ENCODE measurements at regions not wholly inside any gene's neighbourhood (a gene's known extent, or its start where the extent isn't known, plus 50 kb on each side); places are given as distances from the start of the nearest gene placed in this dataset.

- Histone ChIP-seq H3K4me1 (ENCODE audit: insufficient read depth, low read length) (no peaks in the 10 kb centered on the region), H2AFZ (ENCODE audit: low read length) (no peak overlapping the region)
- DNase-seq (ENCODE audit: insufficient read length, low spot score, missing footprints) = no peak
Measured at GRCh38 chr6:74093361-74093760, 397.4 kb downstream of the CD109 start.

GRCh38 chr6:74091794-74092157, 395.8 kb downstream of the CD109 start:
- H3K4me3 ChIP-seq (ENCODE audit: insufficient read depth, low read length) = peak overlapping the region; percentile 50
- no peaks in the 10 kb centered on the region for H4K20me1 ChIP-seq (ENCODE audit: insufficient read depth, low read length)
- no peaks in the 10 kb centered on the region for H3K9me3 ChIP-seq (ENCODE audit: low read depth, low read length)
- peak overlapping the region; percentile 80 for H3K4me2 ChIP-seq (ENCODE audit: insufficient read depth, low read length)
- H3K36me3 ChIP-seq (ENCODE audit: insufficient read depth, low read length) = no peaks in the 10 kb centered on the region
- peak overlapping the region; percentile 80 for H2AFZ ChIP-seq (ENCODE audit: low read length)
- H3K4me1 ChIP-seq (ENCODE audit: insufficient read depth, low read length) = no peaks in the 10 kb centered on the region
- no peak overlapping the region for H3K27ac ChIP-seq (ENCODE audit: low read depth, low read length)
- TF ChIP-seq CTCF (IDR thresholded peaks at IDR 0.05; ENCODE audit: extremely low read depth, low read depth, low read length) = no peak
- DNase-seq (ENCODE audit: insufficient read length, low spot score, missing footprints) = no peak
- no peaks in the 10 kb centered on the region for H3K79me2 ChIP-seq (ENCODE audit: insufficient read depth, low read length)
- H3K27me3 ChIP-seq (ENCODE audit: insufficient read depth, low read length) = no peaks in the 10 kb centered on the region

More at GRCh38 chr6:74093361-74093760, 397.4 kb downstream of the CD109 start:
- H3K4me3 ChIP-seq (ENCODE audit: insufficient read depth, low read length) = no peak overlapping the region
- no peaks in the 10 kb centered on the region for H3K9me3 ChIP-seq (ENCODE audit: low read depth, low read length)
- H3K79me2 ChIP-seq (ENCODE audit: insufficient read depth, low read length) = no peaks in the 10 kb centered on the region
- H3K27me3 ChIP-seq (ENCODE audit: insufficient read depth, low read length) = no peaks in the 10 kb centered on the region
- TF ChIP-seq CTCF (IDR thresholded peaks at IDR 0.05; ENCODE audit: extremely low read depth, low read depth, low read length) = no peak
- H3K4me2 ChIP-seq (ENCODE audit: insufficient read depth, low read length) = no peak overlapping the region
- no peaks in the 10 kb centered on the region for H4K20me1 ChIP-seq (ENCODE audit: insufficient read depth, low read length)
- H3K27ac ChIP-seq (ENCODE audit: low read depth, low read length) = no peak overlapping the region
- H3K36me3 ChIP-seq (ENCODE audit: insufficient read depth, low read length) = no peaks in the 10 kb centered on the region

GRCh38 chr6:74091136-74091793, 395.3 kb downstream of the CD109 start:
- Histone ChIP-seq H2AFZ (ENCODE audit: low read length) (peak overlapping the region; percentile 80), H3K4me3 (ENCODE audit: insufficient read depth, low read length) (peak overlapping the region; percentile 50), H4K20me1 (ENCODE audit: insufficient read depth, low read length) (no peaks in the 10 kb centered on the region), H3K9me3 (ENCODE audit: low read depth, low read length) (no peaks in the 10 kb centered on the region), H3K4me1 (ENCODE audit: insufficient read depth, low read length) (no peaks in the 10 kb centered on the region), H3K27me3 (ENCODE audit: insufficient read depth, low read length) (no peaks in the 10 kb centered on the region), H3K4me2 (ENCODE audit: insufficient read depth, low read length) (peak overlapping the region; percentile 80), H3K27ac (ENCODE audit: low read depth, low read length) (no peak overlapping the region), H3K79me2 (ENCODE audit: insufficient read depth, low read length) (no peaks in the 10 kb centered on the region), H3K36me3 (ENCODE audit: insufficient read depth, low read length) (no peaks in the 10 kb centered on the region)
- TF ChIP-seq CTCF (IDR thresholded peaks at IDR 0.05; ENCODE audit: extremely low read depth, low read depth, low read length) = peak; percentile 82
- DNase-seq (ENCODE audit: insufficient read length, low spot score, missing footprints) = no peak

- no peaks in the 10 kb centered on the region for H3K4me1 ChIP-seq (ENCODE audit: insufficient read depth, low read length)
- peak; percentile 32 for TF ChIP-seq CTCF (IDR thresholded peaks at IDR 0.05; ENCODE audit: extremely low read depth, low read depth, low read length)
- no peak overlapping the region for H3K4me2 ChIP-seq (ENCODE audit: insufficient read depth, low read length)
- no peak for DNase-seq (ENCODE audit: insufficient read length, low spot score, missing footprints)
- H3K27ac ChIP-seq (ENCODE audit: low read depth, low read length) = no peak overlapping the region
- H3K36me3 ChIP-seq (ENCODE audit: insufficient read depth, low read length) = no peaks in the 10 kb centered on the region
- no peaks in the 10 kb centered on the region for H3K9me3 ChIP-seq (ENCODE audit: low read depth, low read length)
- H2AFZ ChIP-seq (ENCODE audit: low read length) = no peak overlapping the region
- H3K79me2 ChIP-seq (ENCODE audit: insufficient read depth, low read length) = no peaks in the 10 kb centered on the region
- H3K4me3 ChIP-seq (ENCODE audit: insufficient read depth, low read length) = no peak overlapping the region
- no peaks in the 10 kb centered on the region for H3K27me3 ChIP-seq (ENCODE audit: insufficient read depth, low read length)
- no peaks in the 10 kb centered on the region for H4K20me1 ChIP-seq (ENCODE audit: insufficient read depth, low read length)
Measured at GRCh38 chr6:74087899-74088298, 391.9 kb downstream of the CD109 start.

Data from osteoblast (primary cell).